Endodermal cell (in vitro differentiated cells): ENCODE measurements at regions not wholly inside any gene's neighbourhood (a gene's known extent, or its start where the extent isn't known, plus 50 kb on each side); places are given as distances from the start of the nearest gene placed in this dataset.

Source experiments
- DNase-seq: peaks from one replicate; pipeline ENCODE4 v3.0.0-alpha.2; 2017
- H3K27ac ChIP-seq: 2 replicates; pipeline ENCODE4 v1.5.1; 2013; ENCODE audit warnings: mild to moderate bottlenecking, low read depth, low read length, moderate library complexity
- H3K27me3 ChIP-seq: 2 replicates; pipeline ENCODE4 v1.6.1; 2013; ENCODE audit warnings: mild to moderate bottlenecking, low read length, moderate library complexity; ENCODE audit not compliant: insufficient read depth, control insufficient read depth, poor library complexity, severe bottlenecking
- H3K36me3 ChIP-seq: 2 replicates; pipeline ENCODE4 v1.7.0; 2013; ENCODE audit warnings: mild to moderate bottlenecking, low read length, moderate library complexity; ENCODE audit not compliant: control insufficient read depth, insufficient read depth
- H3K4me1 ChIP-seq: one replicate; pipeline ENCODE4 v1.7.0; 2013; ENCODE audit warnings: low read length; ENCODE audit not compliant: control insufficient read depth, insufficient read depth
- H3K4me3 ChIP-seq: 2 replicates; pipeline ENCODE4 v1.5.1; 2013; ENCODE audit warnings: mild to moderate bottlenecking, low read length, moderate library complexity
- H3K9ac ChIP-seq: 2 replicates; pipeline ENCODE4 v1.6.1; 2013; ENCODE audit warnings: mild to moderate bottlenecking, low read length, moderate library complexity; ENCODE audit not compliant: poor library complexity, severe bottlenecking; ENCODE audit errors: extremely low read depth
- H3K9me3 ChIP-seq: 2 replicates; pipeline ENCODE4 v1.6.1; 2013; ENCODE audit warnings: mild to moderate bottlenecking, low read length, moderate library complexity; ENCODE audit not compliant: control insufficient read depth
- H3K27ac Mint-ChIP-seq: 2 replicates; pipeline ENCODE4 v1.8.0; 2020; ENCODE audit warnings: mixed read lengths
- H3K27me3 Mint-ChIP-seq: 2 replicates; pipeline ENCODE4 v1.8.0; 2021; ENCODE audit warnings: mild to moderate bottlenecking, mixed read lengths; ENCODE audit not compliant: insufficient read depth
- H3K36me3 Mint-ChIP-seq: 2 replicates; pipeline ENCODE4 v1.8.0; 2020; ENCODE audit warnings: low read depth, mixed read lengths
- H3K4me1 Mint-ChIP-seq: 2 replicates; pipeline ENCODE4 v1.8.0; 2020; ENCODE audit warnings: mixed read lengths
- H3K4me3 Mint-ChIP-seq: 2 replicates; pipeline ENCODE4 v1.8.0; 2020; ENCODE audit warnings: mild to moderate bottlenecking, moderate library complexity, mixed read lengths
- H3K9me3 Mint-ChIP-seq: 2 replicates; pipeline ENCODE4 v1.8.0; 2020; ENCODE audit warnings: mild to moderate bottlenecking, mixed read lengths
- WGBS, 2 experiments: methylation state at CpG; one replicate each; pipeline versions ENCODE4 v1.1.5 to v1.1.7; 2013; ENCODE audit warnings: missing lambda C conversion rate in 2 of 2, mixed read lengths in 1 of 2; ENCODE audit not compliant: insufficient coverage in 1 of 2, insufficient read length in 1 of 2; 5-methylcytosine and 5-hydroxymethylcytosine counted together
- TF ChIP-seq, protein P1 (sequence below): fragments of 200-600 bp; sonication (generic); conservative IDR thresholded peaks from 2 replicates; pipeline ENCODE4 v1.5.0; 2021; ENCODE audit warnings: antibody characterized with exemption, mild to moderate bottlenecking

DNA sequence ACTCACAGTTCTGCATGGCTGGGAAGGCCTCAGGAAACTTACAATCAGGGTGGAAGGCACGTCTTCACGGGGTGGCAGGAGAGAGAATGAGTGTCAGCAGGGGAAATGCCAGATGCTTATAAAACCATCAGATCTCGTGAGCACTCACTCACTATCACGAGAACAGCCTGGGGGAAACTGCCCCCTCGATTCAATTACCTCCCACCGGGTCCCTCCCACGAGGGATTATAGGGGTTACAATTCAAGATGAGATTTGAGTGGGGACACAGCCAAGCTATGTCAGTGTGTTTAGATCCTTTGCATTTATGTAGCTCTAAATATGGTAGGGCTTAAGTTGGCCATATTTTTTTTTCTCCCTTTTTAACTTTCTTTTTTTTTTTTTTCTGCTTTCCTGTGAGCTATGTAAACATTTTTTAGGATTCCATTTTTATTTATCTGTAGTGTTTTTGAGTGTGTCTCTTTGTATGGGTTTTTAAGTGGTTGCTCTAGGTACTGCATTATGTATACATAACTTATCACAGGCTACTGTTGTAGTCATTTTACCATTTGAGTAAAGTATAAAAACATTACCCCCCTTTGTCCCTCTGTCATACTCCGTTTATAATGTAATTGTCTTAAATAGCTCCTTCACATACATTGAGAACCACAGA lies 79.0 kb downstream of the ADRA2C start:
- H3K9me3 Mint-ChIP-seq, result peaks cover 16% of the 10 kb centered on the region
- Histone ChIP-seq H3K36me3 (no peaks in the 10 kb centered on the region), H3K9ac (no peak overlapping the region), H3K27me3 (no peaks in the 10 kb centered on the region), H3K9me3 (peaks cover 37% of the 10 kb centered on the region), H3K4me3 (peak overlapping the region; percentile 52), H3K4me1 (peaks cover 9% of the 10 kb centered on the region), H3K27ac (no peak overlapping the region)
- no peak overlapping the region for H3K27ac Mint-ChIP-seq
- WGBS, 2 experiments, result 74 to 86% methylated on average over 4 to 8 of the region's 8 CpGs
- H3K36me3 Mint-ChIP-seq, result peaks cover 6% of the 10 kb centered on the region
- no peak for DNase-seq
- TF ChIP-seq, protein P1, sequence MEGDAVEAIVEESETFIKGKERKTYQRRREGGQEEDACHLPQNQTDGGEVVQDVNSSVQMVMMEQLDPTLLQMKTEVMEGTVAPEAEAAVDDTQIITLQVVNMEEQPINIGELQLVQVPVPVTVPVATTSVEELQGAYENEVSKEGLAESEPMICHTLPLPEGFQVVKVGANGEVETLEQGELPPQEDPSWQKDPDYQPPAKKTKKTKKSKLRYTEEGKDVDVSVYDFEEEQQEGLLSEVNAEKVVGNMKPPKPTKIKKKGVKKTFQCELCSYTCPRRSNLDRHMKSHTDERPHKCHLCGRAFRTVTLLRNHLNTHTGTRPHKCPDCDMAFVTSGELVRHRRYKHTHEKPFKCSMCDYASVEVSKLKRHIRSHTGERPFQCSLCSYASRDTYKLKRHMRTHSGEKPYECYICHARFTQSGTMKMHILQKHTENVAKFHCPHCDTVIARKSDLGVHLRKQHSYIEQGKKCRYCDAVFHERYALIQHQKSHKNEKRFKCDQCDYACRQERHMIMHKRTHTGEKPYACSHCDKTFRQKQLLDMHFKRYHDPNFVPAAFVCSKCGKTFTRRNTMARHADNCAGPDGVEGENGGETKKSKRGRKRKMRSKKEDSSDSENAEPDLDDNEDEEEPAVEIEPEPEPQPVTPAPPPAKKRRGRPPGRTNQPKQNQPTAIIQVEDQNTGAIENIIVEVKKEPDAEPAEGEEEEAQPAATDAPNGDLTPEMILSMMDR, result peak; percentile 50
- H3K4me3 Mint-ChIP-seq, result no peak overlapping the region
- peaks cover 25% of the 10 kb centered on the region for H3K4me1 Mint-ChIP-seq
- H3K27me3 Mint-ChIP-seq, result no peaks in the 10 kb centered on the region

DNA sequence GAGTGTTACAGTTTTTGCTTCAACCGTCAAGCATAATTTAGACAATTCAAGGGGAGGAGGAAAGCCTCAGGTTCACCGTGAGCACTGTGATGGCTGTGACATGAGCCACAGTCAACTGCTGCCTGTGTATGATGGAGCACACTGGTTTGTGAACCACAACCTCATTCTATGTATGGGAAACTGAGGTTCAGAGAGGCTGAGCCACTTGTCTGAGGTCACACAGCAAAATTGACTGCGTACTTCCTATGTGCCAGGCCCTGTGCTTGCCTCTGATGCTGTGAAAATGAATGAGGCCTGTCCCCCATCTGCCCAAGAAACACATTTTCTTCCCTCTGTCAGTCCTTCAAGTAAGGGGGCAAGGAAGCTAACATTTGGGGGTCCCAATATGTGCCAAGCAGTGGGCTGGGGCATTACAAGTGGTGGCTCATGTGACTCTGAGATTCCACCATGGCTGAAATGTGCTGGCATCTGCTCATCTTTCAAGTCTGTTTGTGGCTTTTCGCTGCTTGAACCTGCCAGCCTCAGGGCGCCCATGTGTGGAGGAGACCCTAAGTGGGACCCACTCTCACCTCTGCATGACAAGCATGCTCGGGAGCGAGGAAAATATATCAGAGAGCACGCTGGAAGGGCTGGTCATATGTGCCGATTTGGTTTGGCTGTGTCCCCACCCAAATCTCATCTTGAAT lies 79.7 kb downstream of the ADRA2C start:
- no peaks in the 10 kb centered on the region for H3K36me3 ChIP-seq
- DNase-seq, result no peak
- Mint-ChIP-seq H3K4me3 (no peak overlapping the region), H3K27ac (no peak overlapping the region), H3K36me3 (peaks cover 13% of the 10 kb centered on the region), H3K27me3 (no peaks in the 10 kb centered on the region), H3K9me3 (peaks cover 23% of the 10 kb centered on the region), H3K4me1 (peaks cover 25% of the 10 kb centered on the region)
- 93 to 100% methylated on average over 8 to 9 of the region's 9 CpGs for WGBS, 2 experiments
- TF ChIP-seq, protein P1, result no peak
- H3K9me3 ChIP-seq, result peaks cover 44% of the 10 kb centered on the region
- no peak overlapping the region for H3K9ac ChIP-seq
- no peak overlapping the region for H3K27ac ChIP-seq
- peak overlapping the region; percentile 52 for H3K4me3 ChIP-seq
- no peaks in the 10 kb centered on the region for H3K27me3 ChIP-seq
- peaks cover 9% of the 10 kb centered on the region for H3K4me1 ChIP-seq

DNA sequence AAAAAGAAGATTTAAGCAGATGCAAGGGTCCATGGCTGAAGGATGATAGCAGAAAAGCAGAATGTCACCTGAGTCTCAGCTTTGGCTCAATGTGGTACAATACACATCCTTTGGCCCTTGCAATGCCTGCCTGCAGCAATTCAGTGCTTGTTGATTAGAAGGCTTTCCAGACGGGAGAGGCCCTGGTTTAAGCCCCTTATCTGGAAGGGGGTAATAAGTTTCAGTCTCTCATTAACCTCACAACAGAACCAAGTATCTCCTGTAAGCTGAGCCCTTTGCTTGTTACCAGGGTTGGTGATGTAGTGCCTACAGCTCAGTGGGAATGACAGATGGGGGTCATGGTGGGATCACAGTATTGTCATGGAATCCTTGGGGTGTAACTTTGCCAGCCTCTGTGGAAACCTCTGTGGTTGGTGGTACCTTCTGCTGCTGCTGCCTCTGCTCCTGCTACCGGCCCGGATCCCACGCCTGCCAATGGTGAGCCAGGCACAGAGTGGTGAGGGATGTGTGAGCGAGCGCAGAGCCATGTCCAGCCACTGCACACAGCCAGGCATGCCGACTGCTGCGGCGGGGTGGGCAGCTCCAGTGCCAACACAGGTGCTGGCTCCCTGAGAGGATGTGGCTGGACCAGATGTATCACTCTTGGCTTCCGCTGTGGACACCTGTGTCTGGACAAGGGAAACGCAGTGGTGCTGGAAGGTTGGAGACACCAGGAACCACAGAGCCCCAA lies 81.2 kb downstream of the ADRA2C start:
- H3K9me3 ChIP-seq, result peaks cover 45% of the 10 kb centered on the region
- TF ChIP-seq, protein P1, result no peak

More for the DNA sequence above, 81.2 kb downstream of the ADRA2C start:
- WGBS, 2 experiments, result 87 to 97% methylated on average over 6 to 11 of the region's 11 CpGs
- H3K27ac ChIP-seq, result no peak overlapping the region
- Mint-ChIP-seq H3K27ac (peak overlapping the region; percentile 70), H3K4me3 (peak overlapping the region; percentile 22), H3K9me3 (peaks cover 23% of the 10 kb centered on the region), H3K4me1 (peaks cover 34% of the 10 kb centered on the region), H3K27me3 (no peaks in the 10 kb centered on the region), H3K36me3 (peaks cover 13% of the 10 kb centered on the region)
- H3K36me3 ChIP-seq, result no peaks in the 10 kb centered on the region
- no peak overlapping the region for H3K9ac ChIP-seq
- H3K4me1 ChIP-seq, result peaks cover 7% of the 10 kb centered on the region
- H3K27me3 ChIP-seq, result no peaks in the 10 kb centered on the region
- peak overlapping the region; percentile 51 for H3K4me3 ChIP-seq
- peak; percentile 71 for DNase-seq
